ENCODE measurements at regions not wholly inside any gene's neighbourhood (a gene's known extent, or its start where the extent isn't known, plus 50 kb on each side); places are given as distances from the start of the nearest gene placed in this dataset.
"Not testable (repeated sequence)": the region's sequence is repeated elsewhere in the genome, so short reads cannot be mapped to it uniquely, and the experiment has no call there.

- Histone ChIP-seq H3K27me3 (replicated peaks in 2 of 5; ENCODE audit: control insufficient read depth in 4 of 5, insufficient read depth in 5 of 5, low read length in 4 of 5) (no peaks in the 10 kb centered on the region), H3K4me1 (ENCODE audit: control extremely low read depth in 1 of 4, control insufficient read depth in 4 of 4, insufficient read depth in 4 of 4, low read length in 3 of 4) (peaks cover 0 to 10% (median 3%) of the 10 kb centered on the region in 4 experiments), H3K4me3 (ENCODE audit: control insufficient read depth in 1 of 7, extremely low read depth in 1 of 7, insufficient read depth in 4 of 7, low read depth in 2 of 7, low read length in 6 of 7) (no peak overlapping the region), H3K27ac (ENCODE audit: insufficient read depth in 1 of 2, low read depth in 1 of 2, low read length in 2 of 2, poor library complexity in 1 of 2, severe bottlenecking in 2 of 2) (no peak overlapping the region), H3K9me3 (ENCODE audit: control extremely low read depth in 1 of 5, control insufficient read depth in 4 of 5, insufficient read depth in 2 of 5, low read depth in 1 of 5, low read length in 4 of 5) (no peaks in the 10 kb centered on the region), H3K36me3 (ENCODE audit: control insufficient read depth in 4 of 4, insufficient read depth in 4 of 4, low read length in 3 of 4) (no peaks in the 10 kb centered on the region)
- ChIA-PET POLR2A (no interaction called here), CTCF (no interaction called here)
- no peak for DNase-seq
- WGBS (ENCODE audit: insufficient coverage): 100% methylated on average over 1 of the region's 1 CpG
These were observed 56.5 kb upstream of the PAPSS2 start for GRCh38 chr10:87603196-87603595.

- Histone ChIP-seq H3K4me3 (ENCODE audit: control insufficient read depth in 1 of 7, extremely low read depth in 1 of 7, insufficient read depth in 4 of 7, low read depth in 2 of 7, low read length in 6 of 7) (no peak overlapping the region), H3K27me3 (replicated peaks in 2 of 5; ENCODE audit: control insufficient read depth in 4 of 5, insufficient read depth in 5 of 5, low read length in 4 of 5) (no peaks in the 10 kb centered on the region), H3K4me1 (ENCODE audit: control extremely low read depth in 1 of 4, control insufficient read depth in 4 of 4, insufficient read depth in 4 of 4, low read length in 3 of 4) (peaks cover 0 to 10% (median 3%) of the 10 kb centered on the region in 4 experiments), H3K9me3 (ENCODE audit: control extremely low read depth in 1 of 5, control insufficient read depth in 4 of 5, insufficient read depth in 2 of 5, low read depth in 1 of 5, low read length in 4 of 5) (no peaks in the 10 kb centered on the region), H3K27ac (ENCODE audit: insufficient read depth in 1 of 2, low read depth in 1 of 2, low read length in 2 of 2, poor library complexity in 1 of 2, severe bottlenecking in 2 of 2) (no peak overlapping the region), H3K36me3 (ENCODE audit: control insufficient read depth in 4 of 4, insufficient read depth in 4 of 4, low read length in 3 of 4) (no peaks in the 10 kb centered on the region)
- CTCF ChIA-PET: no interaction called here
- DNase-seq: no peak
- POLR2A ChIA-PET: no interaction called here
- 88% methylated on average over 3 of the region's 4 CpGs for WGBS (ENCODE audit: insufficient coverage)
These were observed 55.9 kb upstream of the PAPSS2 start for GRCh38 chr10:87603769-87604168.

DNA sequence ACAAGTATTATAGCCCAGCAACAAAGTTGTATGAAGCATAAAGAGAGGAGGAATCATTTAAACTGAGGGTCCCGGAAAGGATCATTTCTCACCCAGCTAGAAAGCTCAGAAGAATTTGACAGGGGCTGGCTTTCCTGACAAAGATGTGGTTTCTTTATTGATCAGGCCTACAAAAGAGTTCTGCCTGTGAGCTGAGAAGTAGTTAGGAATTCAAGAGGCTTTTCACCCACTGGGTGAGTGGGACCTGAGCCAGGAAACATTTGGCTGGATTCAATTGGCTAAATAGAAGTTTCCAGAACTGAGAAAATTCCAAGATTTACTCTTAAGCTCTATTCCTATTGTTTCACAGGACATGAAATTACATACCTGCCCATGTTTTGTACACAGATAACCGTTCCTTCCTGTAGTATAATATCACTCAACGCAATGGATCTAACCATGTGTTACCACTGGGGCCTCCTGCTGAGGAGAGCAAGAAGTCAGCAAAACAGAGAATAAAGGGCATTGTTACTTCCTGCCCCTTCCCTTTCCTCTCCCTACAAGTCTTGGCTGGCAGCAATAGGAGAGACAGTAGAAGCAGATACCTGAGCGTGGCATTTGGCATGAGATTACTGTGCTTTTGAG is 53.9 kb upstream of the PAPSS2 start:
- 93% methylated on average over 3 of the region's 4 CpGs for WGBS (ENCODE audit: insufficient coverage)
- ChIA-PET CTCF (no interaction called here), POLR2A (interaction anchor here (0.7 kb wide), 1 partner anchor 16 kb away, joined by 4 read pairs; no protein-coding TSS in a partner anchor)
- H3K36me3 ChIP-seq (ENCODE audit: control insufficient read depth in 4 of 4, insufficient read depth in 4 of 4, low read length in 3 of 4): no peaks in the 10 kb centered on the region
- peaks cover 0 to 1% (median 0%) of the 10 kb centered on the region in 5 experiments for H3K9me3 ChIP-seq (ENCODE audit: control extremely low read depth in 1 of 5, control insufficient read depth in 4 of 5, insufficient read depth in 2 of 5, low read depth in 1 of 5, low read length in 4 of 5)
- H3K27me3 ChIP-seq (replicated peaks in 2 of 5; ENCODE audit: control insufficient read depth in 4 of 5, insufficient read depth in 5 of 5, low read length in 4 of 5): no peaks in the 10 kb centered on the region
- no peak for DNase-seq
- no peak overlapping the region for H3K4me3 ChIP-seq (ENCODE audit: control insufficient read depth in 1 of 7, extremely low read depth in 1 of 7, insufficient read depth in 4 of 7, low read depth in 2 of 7, low read length in 6 of 7)
- H3K4me1 ChIP-seq (ENCODE audit: control extremely low read depth in 1 of 4, control insufficient read depth in 4 of 4, insufficient read depth in 4 of 4, low read length in 3 of 4): peaks cover 0 to 7% (median 3%) of the 10 kb centered on the region in 4 experiments
- no peak overlapping the region for H3K27ac ChIP-seq (ENCODE audit: insufficient read depth in 1 of 2, low read depth in 1 of 2, low read length in 2 of 2, poor library complexity in 1 of 2, severe bottlenecking in 2 of 2)

GRCh38 chr10:87608756-87609155 is 50.9 kb upstream of the PAPSS2 start:
- no peaks in the 10 kb centered on the region for H3K27me3 ChIP-seq (replicated peaks in 2 of 5; ENCODE audit: control insufficient read depth in 4 of 5, insufficient read depth in 5 of 5, low read length in 4 of 5)
- CTCF ChIA-PET: no interaction called here
- POLR2A ChIA-PET: no interaction called here
- H3K4me1 ChIP-seq (ENCODE audit: control extremely low read depth in 1 of 4, control insufficient read depth in 4 of 4, insufficient read depth in 4 of 4, low read length in 3 of 4): no peaks in the 10 kb centered on the region
- no peak for DNase-seq
- 98% methylated on average over 4 of the region's 4 CpGs for WGBS (ENCODE audit: insufficient coverage)
- no peak overlapping the region for H3K27ac ChIP-seq (ENCODE audit: insufficient read depth in 1 of 2, low read depth in 1 of 2, low read length in 2 of 2, poor library complexity in 1 of 2, severe bottlenecking in 2 of 2)
- H3K36me3 ChIP-seq (ENCODE audit: control insufficient read depth in 4 of 4, insufficient read depth in 4 of 4, low read length in 3 of 4): no peaks in the 10 kb centered on the region
- peaks cover 0 to 8% (median 1%) of the 10 kb centered on the region in 5 experiments for H3K9me3 ChIP-seq (ENCODE audit: control extremely low read depth in 1 of 5, control insufficient read depth in 4 of 5, insufficient read depth in 2 of 5, low read depth in 1 of 5, low read length in 4 of 5)
- no peak overlapping the region for H3K4me3 ChIP-seq (ENCODE audit: control insufficient read depth in 1 of 7, extremely low read depth in 1 of 7, insufficient read depth in 4 of 7, low read depth in 2 of 7, low read length in 6 of 7)

GRCh38 chr10:87609563-87609962 is 50.1 kb upstream of the PAPSS2 start:
- H3K4me1 ChIP-seq (ENCODE audit: control extremely low read depth in 1 of 4, control insufficient read depth in 4 of 4, insufficient read depth in 4 of 4, low read length in 3 of 4); H3K9me3 ChIP-seq (ENCODE audit: control extremely low read depth in 1 of 5, control insufficient read depth in 4 of 5, insufficient read depth in 2 of 5, low read depth in 1 of 5, low read length in 4 of 5); H3K27me3 ChIP-seq (replicated peaks in 2 of 5; ENCODE audit: control insufficient read depth in 4 of 5, insufficient read depth in 5 of 5, low read length in 4 of 5); H3K27ac ChIP-seq (ENCODE audit: insufficient read depth in 1 of 2, low read depth in 1 of 2, low read length in 2 of 2, poor library complexity in 1 of 2, severe bottlenecking in 2 of 2); H3K4me3 ChIP-seq (ENCODE audit: control insufficient read depth in 1 of 7, extremely low read depth in 1 of 7, insufficient read depth in 4 of 7, low read depth in 2 of 7, low read length in 6 of 7); DNase-seq; H3K36me3 ChIP-seq (ENCODE audit: control insufficient read depth in 4 of 4, insufficient read depth in 4 of 4, low read length in 3 of 4); POLR2A ChIA-PET: not testable (repeated sequence)
- 74% methylated on average over 3 of the region's 3 CpGs for WGBS (ENCODE audit: insufficient coverage)
- CTCF ChIA-PET: interaction anchor here (1.5 kb wide), 1 partner anchor 20 kb away, joined by 3 read pairs; no protein-coding TSS in a partner anchor
